Liver (tissue), 8 donors: ENCODE measurements at regions not wholly inside any gene's neighbourhood (a gene's known extent, or its start where the extent isn't known, plus 50 kb on each side); places are given as distances from the start of the nearest gene placed in this dataset.

Source experiments
- DNase-seq: peaks from one replicate; pipeline ENCODE4 v3.0.0-alpha.2; 2017; ENCODE audit warnings: low spot score
- H3K27ac ChIP-seq, 2 donors: one replicate each; pipeline ENCODE4 v1.7.0; 2013; ENCODE audit warnings: inconsistent platforms in 2 of 2, low read length in 2 of 2, control low read depth in 1 of 2, low read depth in 1 of 2, mild to moderate bottlenecking in 1 of 2
- H3K27me3 ChIP-seq, 4 donors: one replicate each; pipeline versions ENCODE4 v1.6.1 to v1.7.0; 2013; ENCODE audit warnings: low read length in 3 of 4, inconsistent platforms in 1 of 4, mild to moderate bottlenecking in 1 of 4, moderate library complexity in 1 of 4; ENCODE audit not compliant: control insufficient read depth in 4 of 4, insufficient read depth in 4 of 4
- H3K36me3 ChIP-seq, 4 donors: one replicate each; pipeline versions ENCODE4 v1.6.1 to v1.7.0; 2013; ENCODE audit warnings: low read length in 3 of 4, mild to moderate bottlenecking in 3 of 4, low read depth in 1 of 4, moderate library complexity in 1 of 4; ENCODE audit not compliant: control insufficient read depth in 4 of 4, insufficient read depth in 3 of 4
- H3K4me1 ChIP-seq, 4 donors: one replicate each; pipeline versions ENCODE4 v1.6.1 to v1.7.0; 2013; ENCODE audit warnings: low read length in 3 of 4, mild to moderate bottlenecking in 3 of 4, moderate library complexity in 1 of 4; ENCODE audit not compliant: control insufficient read depth in 4 of 4, insufficient read depth in 4 of 4
- H3K4me3 ChIP-seq, 3 donors: one replicate each; pipeline versions ENCODE4 v1.6.1 to v1.7.0; 2013; ENCODE audit warnings: low read length in 3 of 3, control low read depth in 1 of 3, low read depth in 1 of 3, mild to moderate bottlenecking in 1 of 3
- H3K9ac ChIP-seq, 2 donors: one replicate each; pipeline ENCODE4 v1.7.0; 2013; ENCODE audit warnings: low read length in 2 of 2, mild to moderate bottlenecking in 2 of 2, moderate library complexity in 2 of 2, control low read depth in 1 of 2, low read depth in 1 of 2
- H3K9me3 ChIP-seq, 4 donors: one replicate each; pipeline versions ENCODE4 v1.6.1 to v1.7.0; 2013; ENCODE audit warnings: low read length in 3 of 4; ENCODE audit not compliant: control insufficient read depth in 4 of 4
- ATF3 ChIP-seq: IDR thresholded peaks from 2 replicates; pipeline ENCODE4 v1.6.1; 2016; ENCODE audit warnings: antibody characterized with exemption
- CTCF ChIP-seq: fragments of 150-350 bp; IDR thresholded peaks from 2 replicates; pipeline ENCODE4 v1.5.1; 2017; ENCODE audit warnings: improper control_type of control experiment, low read depth, low read length; ENCODE audit not compliant: missing input control
- EGR1 ChIP-seq, 2 donors: IDR thresholded peaks; 2 replicates each; pipeline ENCODE4 v1.6.1; 2016 to 2018; ENCODE audit warnings: antibody characterized with exemption in 2 of 2, low read depth in 2 of 2
- FOXA1 ChIP-seq: IDR thresholded peaks from 2 replicates; pipeline ENCODE4 v1.6.1; 2016; ENCODE audit warnings: antibody characterized with exemption
- FOXA2 ChIP-seq: IDR thresholded peaks from 2 replicates; pipeline ENCODE4 v1.6.1; 2016; ENCODE audit warnings: antibody characterized with exemption
- HNF4A ChIP-seq, 2 donors: conservative IDR thresholded peaks; 2 replicates each; pipeline ENCODE4 v1.6.1; 2016; ENCODE audit warnings: antibody characterized with exemption in 2 of 2, mild to moderate bottlenecking in 2 of 2
- HNF4G ChIP-seq: IDR thresholded peaks from 2 replicates; pipeline ENCODE4 v1.6.1; 2016; ENCODE audit warnings: antibody characterized with exemption
- MAX ChIP-seq: IDR thresholded peaks from 2 replicates; pipeline ENCODE4 v1.6.1; 2016; ENCODE audit warnings: antibody characterized with exemption
- NR2F2 ChIP-seq: IDR thresholded peaks from 2 replicates; pipeline ENCODE4 v1.6.1; 2016; ENCODE audit warnings: antibody characterized with exemption
- RAD21 ChIP-seq, 2 donors: IDR thresholded peaks; 2 replicates each; pipeline ENCODE4 v1.6.1; 2016; ENCODE audit warnings: antibody characterized with exemption in 2 of 2, mild to moderate bottlenecking in 2 of 2
- RXRA ChIP-seq, 2 donors: IDR thresholded peaks; 2 replicates each; pipeline ENCODE4 v1.6.1; 2017 to 2018; ENCODE audit warnings: antibody characterized with exemption in 2 of 2, mild to moderate bottlenecking in 1 of 2
- SP1 ChIP-seq: IDR thresholded peaks from 2 replicates; pipeline ENCODE4 v1.6.1; 2018; ENCODE audit warnings: antibody characterized with exemption, mild to moderate bottlenecking
- TAF1 ChIP-seq: conservative IDR thresholded peaks from 2 replicates; pipeline ENCODE4 v1.6.1; 2016; ENCODE audit warnings: antibody characterized with exemption, mild to moderate bottlenecking
- YY1 ChIP-seq: IDR thresholded peaks from 2 replicates; pipeline ENCODE4 v1.6.1; 2016; ENCODE audit warnings: antibody characterized with exemption, mild to moderate bottlenecking
- ZBTB33 ChIP-seq: IDR thresholded peaks from 2 replicates; pipeline ENCODE4 v1.6.1; 2016; ENCODE audit warnings: antibody characterized with exemption
- WGBS: extraction: QIAGEN DNeasy Blood & Tissue Kit; methylation state at CpG from one replicate; pipeline ENCODE4 v1.1.7; 2013; 5-methylcytosine and 5-hydroxymethylcytosine counted together
- donor health status: healthy.
- donor health status: healthy.
- donor health status: healthy.
- donor health status: healthy.
- donor health status: healthy.

- Histone ChIP-seq H3K36me3 (no peaks in the 10 kb centered on the region), H3K9ac (no peak overlapping the region), H3K4me3 (no peak overlapping the region), H3K27me3 (no peaks in the 10 kb centered on the region), H3K4me1 (no peaks in the 10 kb centered on the region), H3K27ac (no peak overlapping the region), H3K9me3 (no peaks in the 10 kb centered on the region)
- 86% methylated on average over 1 of the region's 1 CpG for WGBS
- TF ChIP-seq NR2F2 (no peak), TAF1 (no peak), FOXA2 (no peak), HNF4A (conservative IDR thresholded peaks at IDR 0.05) (no peak), MAX (no peak), RXRA (IDR thresholded peaks at IDR 0.05) (no peak)
- DNase-seq, result no peak
Measured at GRCh38 chr2:57333221-57333620, 713.4 kb upstream of the VRK2 start.

GRCh38 chr2:57343391-57344006 is 703.1 kb upstream of the VRK2 start:
- WGBS, result 89% methylated on average over 1 of the region's 1 CpG
- H3K4me3 ChIP-seq, result no peak overlapping the region
- H3K4me1 ChIP-seq, result no peaks in the 10 kb centered on the region
- no peaks in the 10 kb centered on the region for H3K27me3 ChIP-seq
- no peaks in the 10 kb centered on the region for H3K36me3 ChIP-seq
- no peak overlapping the region for H3K9ac ChIP-seq
- no peak for TF ChIP-seq HNF4A (conservative IDR thresholded peaks at IDR 0.05)
- TF ChIP-seq YY1, result no peak
- TF ChIP-seq RXRA (IDR thresholded peaks at IDR 0.05), result no peak
- TF ChIP-seq ATF3, result no peak
- no peak for TF ChIP-seq ZBTB33
- TF ChIP-seq CTCF, result no peak
- no peak for TF ChIP-seq NR2F2
- no peak for TF ChIP-seq EGR1 (IDR thresholded peaks at IDR 0.05; ENCODE audit: low read depth in 2 of 2)
- no peak for TF ChIP-seq FOXA2
- no peak for TF ChIP-seq RAD21 (IDR thresholded peaks at IDR 0.05)
- no peak for TF ChIP-seq HNF4G
- TF ChIP-seq FOXA1, result no peak
- no peak overlapping the region for H3K27ac ChIP-seq
- H3K9me3 ChIP-seq, result peaks cover 0 to 8% (median 0%) of the 10 kb centered on the region in 4 donors
- no peak for DNase-seq

GRCh38 chr2:57368190-57368589 is 678.4 kb upstream of the VRK2 start:
- H3K36me3 ChIP-seq, result no peaks in the 10 kb centered on the region
- no peaks in the 10 kb centered on the region for H3K9me3 ChIP-seq
- H3K9ac ChIP-seq, result no peak overlapping the region
- no peak overlapping the region for H3K27ac ChIP-seq
- WGBS, result 90% methylated on average over 1 of the region's 1 CpG
- no peak for DNase-seq
- no peaks in the 10 kb centered on the region for H3K4me1 ChIP-seq
- no peak overlapping the region for H3K4me3 ChIP-seq
- no peaks in the 10 kb centered on the region for H3K27me3 ChIP-seq
- no peak for TF ChIP-seq MAX
- TF ChIP-seq RXRA (IDR thresholded peaks at IDR 0.05), result no peak
- TF ChIP-seq ZBTB33, result no peak
- no peak for TF ChIP-seq CTCF
- no peak for TF ChIP-seq SP1
- TF ChIP-seq FOXA1, result no peak
